Retinal pigment epithelial cell (primary cell): ENCODE measurements at regions not wholly inside any gene's neighbourhood (a gene's known extent, or its start where the extent isn't known, plus 50 kb on each side); places are given as distances from the start of the nearest gene placed in this dataset.

ENCODE experiments used
- DNase-seq: peaks from one replicate; pipeline ENCODE4 v3.0.0-alpha.2; 2010; ENCODE audit warnings: low read depth
- H3K4me3 ChIP-seq: 2 replicates; pipeline ENCODE4 v1.5.1; 2011; ENCODE audit warnings: mild to moderate bottlenecking, low read length, control low read depth, moderate library complexity
- TF ChIP-seq, protein P1 (sequence below): conservative IDR thresholded peaks from 2 replicates; pipeline ENCODE4 v1.5.1; 2011; ENCODE audit warnings: low read depth, low read length, control low read depth, inconsistent platforms

- H3K4me3 ChIP-seq, result no peak overlapping the region
- no peak for DNase-seq
- TF ChIP-seq, protein P1, sequence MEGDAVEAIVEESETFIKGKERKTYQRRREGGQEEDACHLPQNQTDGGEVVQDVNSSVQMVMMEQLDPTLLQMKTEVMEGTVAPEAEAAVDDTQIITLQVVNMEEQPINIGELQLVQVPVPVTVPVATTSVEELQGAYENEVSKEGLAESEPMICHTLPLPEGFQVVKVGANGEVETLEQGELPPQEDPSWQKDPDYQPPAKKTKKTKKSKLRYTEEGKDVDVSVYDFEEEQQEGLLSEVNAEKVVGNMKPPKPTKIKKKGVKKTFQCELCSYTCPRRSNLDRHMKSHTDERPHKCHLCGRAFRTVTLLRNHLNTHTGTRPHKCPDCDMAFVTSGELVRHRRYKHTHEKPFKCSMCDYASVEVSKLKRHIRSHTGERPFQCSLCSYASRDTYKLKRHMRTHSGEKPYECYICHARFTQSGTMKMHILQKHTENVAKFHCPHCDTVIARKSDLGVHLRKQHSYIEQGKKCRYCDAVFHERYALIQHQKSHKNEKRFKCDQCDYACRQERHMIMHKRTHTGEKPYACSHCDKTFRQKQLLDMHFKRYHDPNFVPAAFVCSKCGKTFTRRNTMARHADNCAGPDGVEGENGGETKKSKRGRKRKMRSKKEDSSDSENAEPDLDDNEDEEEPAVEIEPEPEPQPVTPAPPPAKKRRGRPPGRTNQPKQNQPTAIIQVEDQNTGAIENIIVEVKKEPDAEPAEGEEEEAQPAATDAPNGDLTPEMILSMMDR, result no peak
Observed at GRCh38 chr22:48394787-48395186, 1432.9 kb downstream of the BRD1 start.

DNA sequence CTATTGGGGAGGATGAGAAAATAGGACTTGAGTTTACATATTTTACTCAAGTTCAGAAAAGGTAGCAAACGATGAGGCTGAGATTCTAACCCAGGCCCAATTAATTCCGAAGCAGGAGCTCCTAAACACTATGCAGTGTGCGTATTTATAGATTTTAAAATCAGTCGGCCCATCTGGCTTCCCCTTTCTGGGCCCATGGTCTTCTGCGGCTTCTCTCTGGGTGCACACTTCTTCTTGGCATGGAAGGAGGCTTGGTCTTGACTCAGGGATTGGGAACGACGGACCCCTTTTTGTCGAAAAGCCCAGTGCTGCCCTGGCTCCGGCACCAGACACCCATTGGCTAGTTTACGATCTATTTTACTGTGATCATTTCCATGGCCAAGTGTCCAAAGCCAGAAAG is 1433.8 kb downstream of the BRD1 start:
- H3K4me3 ChIP-seq, result no peak overlapping the region
- TF ChIP-seq, protein P1, result no peak
- no peak for DNase-seq

DNA sequence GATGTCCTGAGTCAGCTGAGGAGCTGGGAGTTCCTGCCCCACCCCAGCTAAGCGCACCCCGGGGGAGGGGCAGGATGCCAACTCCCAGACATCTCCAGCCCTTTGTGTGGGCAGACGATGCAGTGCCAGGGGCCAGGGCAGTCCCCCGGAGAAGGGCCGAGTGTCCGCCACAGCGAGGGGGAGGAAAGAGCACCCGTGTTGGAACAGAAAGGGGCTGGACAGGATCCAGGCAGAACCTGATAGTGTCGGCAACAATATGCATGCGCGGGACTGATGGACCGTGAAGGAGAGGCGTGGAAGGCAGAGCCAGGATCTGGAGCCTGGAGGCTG is 1434.7 kb downstream of the BRD1 start:
- H3K4me3 ChIP-seq, result no peak overlapping the region
- TF ChIP-seq, protein P1, result no peak
- DNase-seq, result no peak

- no peak overlapping the region for H3K4me3 ChIP-seq
Observed at GRCh38 chr22:48391820-48392219, 1435.9 kb downstream of the BRD1 start.

GRCh38 chr22:48391171-48391711 is 1436.4 kb downstream of the BRD1 start:
- DNase-seq, result no peak
- H3K4me3 ChIP-seq, result no peak overlapping the region
- TF ChIP-seq, protein P1, result no peak

More at GRCh38 chr22:48391820-48392219, 1435.9 kb downstream of the BRD1 start:
- no peak for DNase-seq
- TF ChIP-seq, protein P1, result no peak

- TF ChIP-seq, protein P1, result no peak
- H3K4me3 ChIP-seq, result no peak overlapping the region
- DNase-seq, result no peak
Observed at GRCh38 chr22:48389916-48390315, 1437.8 kb downstream of the BRD1 start.

- DNase-seq, result no peak
- no peak overlapping the region for H3K4me3 ChIP-seq
- TF ChIP-seq, protein P1, result no peak
Observed at GRCh38 chr22:48382197-48382596, 1445.5 kb downstream of the BRD1 start.
